ENCODE measurements at regions not wholly inside any gene's neighbourhood (a gene's known extent, or its start where the extent isn't known, plus 50 kb on each side); places are given as distances from the start of the nearest gene placed in this dataset.

GRCh38 chr1:234554218-234554697, 55.7 kb downstream of the IRF2BP2 start:
- DNase-seq = no peak

GRCh38 chr1:234553240-234554188, 56.5 kb downstream of the IRF2BP2 start:
- DNase-seq = no peak

- no peak for DNase-seq
Measured at GRCh38 chr1:234551032-234551378, 59.0 kb downstream of the IRF2BP2 start.

GRCh38 chr1:234550341-234551031, 59.5 kb downstream of the IRF2BP2 start:
- DNase-seq = no peak

GRCh38 chr1:234549447-234550021, 60.4 kb downstream of the IRF2BP2 start:
- DNase-seq = no peak

- DNase-seq = peak; percentile 49
Measured at GRCh38 chr1:234546890-234547788, 62.8 kb downstream of the IRF2BP2 start.

- no peak for DNase-seq
Measured at GRCh38 chr1:234546387-234546704, 63.6 kb downstream of the IRF2BP2 start.

GRCh38 chr1:234545517-234546386, 64.2 kb downstream of the IRF2BP2 start:
- DNase-seq = peak; percentile 67

GRCh38 chr1:234544087-234544579, 65.2 kb upstream of the TARBP1 start:
- no peak for DNase-seq

- no peak for DNase-seq
Measured at GRCh38 chr1:234543442-234544086, 64.6 kb upstream of the TARBP1 start.

GRCh38 chr1:234542211-234542850, 63.4 kb upstream of the TARBP1 start:
- DNase-seq = no peak

GRCh38 chr1:234541286-234541975, 62.5 kb upstream of the TARBP1 start:
- no peak for DNase-seq

GRCh38 chr1:234540404-234540762, 61.4 kb upstream of the TARBP1 start:
- no peak for DNase-seq

- DNase-seq = no peak
Measured at GRCh38 chr1:234539666-234540403, 60.9 kb upstream of the TARBP1 start.

GRCh38 chr1:234538930-234539649, 60.1 kb upstream of the TARBP1 start:
- no peak for DNase-seq

- no peak for DNase-seq
Measured at GRCh38 chr1:234538062-234538731, 59.2 kb upstream of the TARBP1 start.

GRCh38 chr1:234537236-234537635, 58.3 kb upstream of the TARBP1 start:
- no peak for DNase-seq

- DNase-seq = no peak
Measured at GRCh38 chr1:234536741-234537140, 57.8 kb upstream of the TARBP1 start.

All from NCI-H2227 treated with DMSO at 0.1 percent for 48 hours (cell line).